Activated naive CD4-positive, alpha-beta T cell treated with anti-CD3 and anti-CD28 coated beads, Interleukin-2, amount 50 U/mL, for 16 hours (primary cell): ENCODE measurements at regions not wholly inside any gene's neighbourhood (a gene's known extent, or its start where the extent isn't known, plus 50 kb on each side); places are given as distances from the start of the nearest gene placed in this dataset.
"Not testable (repeated sequence)": the region's sequence is repeated elsewhere in the genome, so short reads cannot be mapped to it uniquely, and the experiment has no call there.

ENCODE experiments used
- DNase-seq: peaks from one replicate; pipeline ENCODE4 v3.0.0-alpha.2; 2020

DNA sequence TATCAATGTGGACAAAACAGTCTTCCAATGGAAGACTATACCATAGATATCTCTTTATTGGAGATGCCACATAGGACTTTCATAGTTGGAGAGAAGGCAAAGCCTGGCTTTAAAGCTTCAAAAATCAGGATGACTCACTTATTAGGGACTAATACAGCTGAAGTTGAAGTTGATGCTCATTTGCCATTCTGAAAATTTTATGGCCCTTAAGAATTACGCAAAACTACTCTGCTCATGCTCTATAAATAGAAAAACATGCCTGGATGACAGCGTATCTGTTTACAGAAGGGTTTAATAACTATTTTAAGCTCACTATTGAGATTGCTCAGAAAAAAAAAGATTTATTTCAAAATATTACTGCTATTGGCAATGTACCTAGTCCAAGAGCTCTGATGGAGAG lies 155.5 kb upstream of the DST start:
- no peak for DNase-seq

DNA sequence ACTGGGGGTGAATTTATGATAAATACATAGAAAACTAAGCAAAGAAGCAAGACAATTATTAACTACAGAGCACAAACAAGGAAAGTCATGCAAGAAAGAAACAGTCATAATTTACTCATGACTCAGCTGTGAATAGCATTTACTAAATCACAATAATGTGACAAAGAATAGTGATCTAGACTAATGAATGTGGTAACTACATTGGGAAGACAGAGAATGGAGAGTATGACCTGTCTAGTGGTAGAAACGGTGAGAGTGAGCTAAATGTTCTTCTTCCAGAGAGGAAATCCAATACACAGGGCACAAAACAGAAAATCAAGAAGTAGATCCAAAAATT lies 153.5 kb upstream of the DST start:
- DNase-seq = no peak

DNA sequence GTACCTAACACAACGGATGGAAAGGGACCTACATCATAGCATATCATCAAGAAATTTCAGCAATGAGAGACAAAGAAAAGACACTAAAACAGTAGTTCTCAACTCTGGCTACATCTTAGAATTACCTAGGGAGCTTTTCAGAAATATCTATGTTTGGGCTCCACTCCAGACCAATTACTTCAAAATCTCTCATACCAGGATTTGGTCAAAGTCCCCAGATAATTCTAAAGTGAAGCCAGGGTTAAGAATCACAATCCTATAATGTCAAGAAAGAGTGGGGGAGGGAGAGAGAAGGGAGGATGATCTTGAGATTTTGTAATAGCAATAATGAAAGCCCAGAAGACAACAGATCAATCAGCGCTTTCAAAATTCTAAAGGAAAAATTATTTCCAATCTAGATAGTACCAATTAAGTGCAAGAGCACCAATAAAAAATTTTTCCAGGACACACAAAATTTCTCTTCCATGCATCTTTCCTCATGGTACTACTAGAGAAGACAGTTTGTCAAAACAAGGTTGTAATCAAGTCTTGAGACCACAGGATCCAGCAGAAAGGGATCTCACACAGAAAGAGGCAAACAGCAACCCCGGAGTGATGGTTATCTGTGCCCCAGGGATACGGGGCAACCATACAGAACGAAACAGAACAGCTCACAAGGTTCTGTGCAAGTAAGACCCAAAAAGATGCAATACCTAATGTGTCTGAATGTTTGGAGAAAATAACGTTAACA lies 152.9 kb upstream of the DST start:
- no peak for DNase-seq

DNA sequence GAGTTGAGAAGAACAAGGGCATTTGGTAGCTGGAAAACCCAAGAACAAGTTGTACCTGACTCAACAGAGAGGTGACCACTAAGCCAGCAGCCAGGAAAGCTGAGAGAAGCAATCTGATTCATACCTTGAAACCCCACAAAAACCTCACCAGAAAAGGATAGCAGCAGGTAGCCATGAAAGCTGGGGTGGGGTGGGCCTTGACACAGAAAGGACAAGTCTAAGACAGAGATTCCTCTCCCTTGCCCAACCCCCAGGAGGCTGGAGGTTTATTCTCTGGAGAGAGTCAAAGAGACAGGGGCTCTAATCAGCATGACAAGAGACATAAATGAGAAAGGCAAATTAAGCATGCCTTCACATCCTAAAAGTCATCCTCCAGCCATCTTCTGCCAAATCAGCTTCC lies 151.7 kb upstream of the DST start:
- no peak for DNase-seq

DNA sequence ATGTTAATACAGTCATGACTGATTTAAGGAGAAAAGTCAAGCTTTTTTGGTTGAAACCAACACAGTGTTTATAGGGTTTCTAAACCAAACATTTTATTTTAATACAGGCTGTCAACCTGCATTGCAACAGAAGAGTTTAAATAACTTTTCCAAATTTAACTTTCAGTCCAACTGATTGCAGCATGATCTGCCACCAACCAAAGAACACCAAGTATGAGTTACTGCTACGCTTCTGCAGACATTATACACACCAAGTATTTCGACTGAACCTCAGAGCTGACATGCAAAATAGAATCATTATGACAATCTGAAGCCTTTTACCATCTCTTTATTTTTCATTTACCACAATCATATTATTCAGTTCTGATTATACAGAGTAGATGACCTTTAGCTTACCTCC lies 151.2 kb upstream of the DST start:
- DNase-seq = no peak

DNA sequence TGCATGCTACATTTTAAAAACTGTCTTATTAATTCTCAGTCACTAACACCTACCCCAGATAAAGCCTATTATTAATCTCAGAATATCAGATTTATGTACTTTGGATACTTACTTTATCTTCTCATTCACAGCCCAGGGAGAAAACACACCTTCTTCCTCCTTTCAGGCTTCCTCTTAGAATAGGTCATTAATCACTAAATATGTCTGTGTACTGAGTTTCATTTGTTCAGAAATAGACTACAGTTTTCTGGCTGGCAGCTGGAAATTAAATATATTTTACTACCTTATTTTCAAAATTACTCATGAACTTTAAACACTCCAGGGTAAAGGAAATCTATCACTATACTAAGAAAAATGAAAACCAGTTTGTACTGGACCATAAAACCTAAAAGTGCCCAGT lies 147.7 kb upstream of the DST start:
- DNase-seq = no peak

DNA sequence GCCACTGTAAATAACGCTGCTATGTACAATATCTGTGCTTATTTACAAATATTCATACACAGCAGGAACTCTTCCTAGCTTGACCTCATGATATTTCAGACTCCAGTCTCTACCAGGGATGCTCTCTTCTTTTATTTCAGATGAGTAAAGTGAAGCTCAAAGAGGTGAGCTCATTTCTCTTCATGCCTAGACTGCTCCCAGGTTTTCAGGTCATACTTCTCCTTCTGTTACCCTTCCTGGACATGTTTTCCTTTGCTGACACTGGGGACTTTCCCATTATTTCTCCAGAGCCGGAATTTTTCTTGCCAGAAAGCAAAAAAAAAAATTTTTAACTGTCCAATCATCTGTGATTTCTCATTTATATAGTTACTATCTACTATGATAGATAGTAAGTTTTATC lies 147.2 kb upstream of the DST start:
- no peak for DNase-seq

DNA sequence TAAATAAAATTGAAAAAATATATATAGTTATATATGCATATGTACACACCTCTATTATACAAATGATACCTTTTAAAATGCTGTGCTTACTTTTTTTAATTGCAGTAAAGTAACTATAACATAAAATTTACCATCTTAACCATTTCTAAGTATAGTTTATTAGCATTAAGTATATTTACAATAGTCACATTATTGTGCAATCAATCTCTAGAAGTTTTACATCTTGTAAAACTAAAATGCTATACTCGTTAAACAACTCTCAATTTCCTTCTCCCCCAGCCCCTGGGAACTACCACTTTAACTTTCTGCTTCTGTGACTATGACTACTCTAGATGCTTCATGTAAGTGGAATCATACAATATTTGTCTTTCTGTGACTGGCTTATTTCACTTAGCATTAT lies 146.7 kb upstream of the DST start:
- no peak for DNase-seq

DNA sequence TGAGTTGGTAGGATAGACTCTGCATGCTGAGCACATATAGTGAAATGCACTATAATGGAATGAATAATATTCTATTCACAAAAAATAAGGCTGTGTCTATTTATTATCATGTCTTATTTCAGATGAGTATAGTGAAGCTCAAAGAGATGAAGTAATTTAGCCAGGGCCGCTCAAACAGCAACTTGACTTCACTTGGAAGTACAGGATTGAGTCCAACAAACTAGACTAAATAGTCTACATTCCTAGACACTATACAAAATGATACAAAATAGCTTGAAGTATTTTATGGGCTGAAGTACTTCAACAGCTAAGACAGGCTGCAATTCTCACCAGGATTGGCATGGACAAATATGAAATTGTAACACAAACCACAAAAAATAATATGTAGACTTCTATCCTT lies 144.5 kb upstream of the DST start:
- DNase-seq = no peak

DNA sequence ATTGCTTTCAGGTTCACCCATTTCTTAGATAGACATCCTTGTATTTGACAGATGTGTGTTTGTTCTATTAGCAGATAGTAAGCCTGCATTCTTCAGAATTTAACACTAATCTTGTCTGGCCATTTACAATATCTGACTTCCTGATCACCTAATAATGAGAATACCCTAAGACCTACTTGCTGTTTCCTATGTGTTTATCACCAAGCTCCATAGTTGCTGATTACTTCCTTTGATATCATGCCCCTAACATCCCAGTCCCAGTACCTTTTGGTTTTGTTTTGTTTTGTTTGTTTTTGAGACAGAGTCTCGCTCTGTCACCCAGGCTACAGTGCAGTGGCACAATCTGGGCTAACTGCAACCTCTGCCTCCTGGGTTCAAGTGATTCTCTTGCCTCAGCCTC lies 143.6 kb upstream of the DST start:
- DNase-seq = no peak

DNA sequence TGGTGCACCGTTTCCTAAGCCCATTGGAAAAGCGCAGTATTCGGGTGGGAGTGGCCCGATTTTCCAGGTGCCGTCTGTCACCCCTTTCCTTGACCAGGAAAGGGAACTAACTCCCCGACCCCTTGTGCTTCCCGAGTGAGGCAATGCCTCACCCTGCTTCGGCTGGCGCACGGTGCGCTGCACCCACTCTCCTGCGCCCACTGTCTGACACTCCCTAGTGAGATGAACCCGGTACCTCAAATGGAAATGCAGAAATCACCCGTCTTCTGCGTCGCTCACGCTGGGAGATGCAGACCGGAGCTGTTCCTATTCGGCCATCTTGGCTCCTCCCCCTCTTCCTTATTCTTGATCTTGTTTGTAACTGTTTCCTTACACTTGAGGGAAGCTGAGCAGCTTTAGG lies 142.8 kb upstream of the DST start:
- DNase-seq = not testable (repeated sequence)

DNA sequence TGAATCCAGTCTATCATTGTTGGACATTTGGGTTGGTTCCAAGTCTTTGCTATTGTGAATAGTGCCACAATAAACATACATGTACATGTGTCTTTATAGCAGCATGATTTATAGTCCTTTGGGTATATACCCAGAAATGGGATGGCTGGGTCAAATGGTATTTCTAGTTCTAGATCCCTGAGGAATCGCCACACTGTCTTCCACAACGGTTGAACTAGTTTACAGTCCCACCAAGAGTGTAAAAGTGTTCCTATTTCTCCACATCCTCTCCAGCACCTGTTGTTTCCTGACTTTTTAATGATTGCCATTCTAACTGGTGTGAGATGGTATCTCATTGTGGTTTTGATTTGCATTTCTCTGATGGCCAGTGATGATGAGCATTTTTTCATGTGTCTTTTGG lies 137.4 kb upstream of the DST start:
- DNase-seq = not testable (repeated sequence)

DNA sequence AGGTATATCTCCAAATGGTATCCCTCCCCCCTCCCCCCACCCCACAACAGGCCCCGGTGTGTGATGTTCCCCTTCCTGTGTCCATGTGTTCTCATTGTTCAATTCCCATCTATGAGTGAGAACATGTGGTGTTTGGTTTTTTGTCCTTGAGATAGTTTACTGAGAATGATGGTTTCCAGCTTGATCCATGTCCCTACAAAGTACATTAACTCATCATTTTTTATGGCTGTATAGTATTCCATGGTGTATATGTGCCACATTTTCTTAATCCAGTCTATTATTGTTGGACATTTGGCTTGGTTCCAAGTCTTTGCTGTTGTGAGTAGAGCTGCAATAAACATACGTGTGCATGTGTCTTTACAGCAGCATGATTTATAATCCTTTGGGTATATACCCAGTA lies 135.8 kb upstream of the DST start:
- not testable (repeated sequence) for DNase-seq

DNA sequence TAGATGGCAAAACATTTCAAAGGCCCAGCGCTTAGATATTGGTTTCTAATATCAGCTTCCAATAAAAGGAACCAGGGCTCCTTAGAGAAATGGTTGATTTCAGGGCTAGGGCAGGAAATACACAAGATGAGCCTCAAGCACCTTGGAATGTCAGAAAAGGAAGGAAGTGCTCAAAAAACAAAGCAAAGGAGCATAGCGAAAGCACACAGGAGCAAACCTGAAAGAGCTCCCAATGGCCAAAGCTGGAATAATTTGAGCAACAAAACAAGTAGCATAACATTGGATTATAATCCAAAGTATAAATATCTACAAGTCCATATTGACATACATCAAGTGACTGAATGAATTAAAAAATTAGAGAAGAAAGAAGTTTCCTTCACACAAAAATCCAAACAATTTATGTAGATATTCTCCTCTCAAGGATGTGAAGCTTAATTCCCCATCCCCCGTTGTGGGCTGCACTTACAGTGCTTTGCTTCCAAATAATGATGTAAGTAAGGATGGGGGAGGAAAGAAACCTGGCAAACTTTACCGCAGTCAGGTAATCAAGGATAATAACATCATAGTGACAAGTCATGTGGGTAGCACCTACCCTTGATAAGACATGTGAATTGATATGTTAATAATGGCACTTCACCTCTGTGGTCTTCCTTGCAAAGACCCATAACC lies 132.9 kb upstream of the DST start:
- DNase-seq = no peak

DNA sequence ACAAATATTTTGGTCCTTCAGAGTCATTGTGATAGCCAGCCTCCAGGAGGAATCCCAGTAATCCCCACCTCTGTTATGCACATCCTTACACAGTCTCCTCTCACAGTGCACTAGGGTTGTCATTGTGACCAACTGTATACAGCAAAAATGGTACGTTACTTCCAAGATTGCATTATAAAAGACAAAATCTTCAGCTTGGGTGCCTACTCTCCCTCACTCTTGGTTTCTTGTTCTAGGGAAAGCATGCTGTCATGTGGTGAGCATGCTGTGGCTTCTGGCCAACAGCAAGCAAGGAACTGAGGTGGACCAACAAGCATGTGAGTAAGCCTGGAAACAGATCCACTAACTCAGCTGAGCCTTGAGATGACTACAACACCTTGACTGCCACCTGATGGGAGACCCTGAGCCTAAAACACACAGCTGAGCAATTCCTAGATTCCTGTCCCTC lies 130.1 kb upstream of the DST start:
- DNase-seq = no peak

DNA sequence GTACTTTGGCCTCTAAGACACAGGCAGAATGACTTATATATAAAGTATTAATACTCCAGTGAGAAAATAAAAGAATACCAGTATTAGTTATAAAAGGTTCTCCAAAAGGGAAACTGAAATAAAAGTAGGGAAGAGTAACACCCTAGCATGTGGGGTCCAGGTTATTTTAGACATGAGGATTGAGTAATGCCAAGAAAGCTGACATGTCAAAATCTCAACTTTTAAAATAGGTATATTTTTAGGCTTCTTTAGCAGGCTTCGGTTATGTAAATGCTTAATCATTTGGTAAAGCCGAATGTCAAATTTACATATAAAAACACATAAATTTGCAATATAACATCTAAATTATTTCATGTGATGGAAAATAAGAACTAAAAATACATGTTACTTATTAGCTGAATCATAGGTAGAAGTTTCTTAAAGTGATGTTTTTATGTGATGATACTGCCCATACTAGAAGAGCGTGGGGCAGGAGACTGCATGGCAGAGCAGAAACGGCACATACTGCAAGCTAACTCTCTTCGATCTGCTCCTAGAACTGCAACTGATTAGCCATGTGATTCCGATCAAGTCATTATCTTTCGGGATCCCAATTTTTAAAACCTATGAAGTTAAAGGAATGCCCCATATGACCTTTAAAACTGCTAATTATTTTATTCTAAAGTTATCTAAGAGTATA lies 129.4 kb upstream of the DST start:
- no peak for DNase-seq

DNA sequence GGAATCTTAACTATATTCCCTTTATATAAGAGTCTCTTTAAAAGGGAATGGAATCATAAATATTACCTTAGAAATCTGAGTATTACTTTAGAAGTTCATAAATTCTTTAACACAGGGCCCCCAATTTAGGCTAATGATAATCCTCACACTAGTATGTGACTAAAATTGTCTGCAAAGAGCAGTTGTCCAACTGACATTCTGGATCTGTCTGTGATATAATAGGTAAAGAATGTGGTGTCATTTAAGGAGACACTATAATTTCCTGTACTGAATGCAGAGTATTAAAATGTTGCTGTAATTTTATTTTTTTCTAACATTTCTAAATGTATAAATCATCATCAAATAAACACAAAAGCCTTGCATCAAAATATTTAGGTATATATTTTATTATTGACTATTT lies 128.5 kb upstream of the DST start:
- no peak for DNase-seq

DNA sequence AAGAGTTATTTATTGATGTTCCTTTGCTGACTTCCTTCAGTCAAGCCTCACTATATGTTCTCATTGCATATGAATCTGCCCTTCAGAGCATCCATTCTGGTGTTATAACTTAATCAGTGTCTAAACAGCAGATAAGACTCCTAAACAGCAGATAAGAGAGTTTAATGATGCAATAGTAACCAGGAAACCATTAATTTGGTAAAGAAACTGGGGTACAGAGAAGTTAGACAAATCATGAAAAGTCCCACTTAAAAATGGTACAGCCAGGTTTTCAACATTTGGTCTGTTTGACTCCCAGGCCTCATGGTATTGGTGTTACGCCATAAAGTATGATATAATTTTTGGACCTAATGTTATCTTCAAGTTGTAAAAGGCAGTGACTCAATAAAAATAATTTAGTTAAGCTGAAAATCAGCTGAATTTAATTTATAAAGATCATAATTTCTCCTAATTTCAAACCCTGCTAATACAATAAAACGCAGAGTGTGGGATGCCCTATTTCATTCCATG lies 127.4 kb upstream of the DST start:
- no peak for DNase-seq

DNA sequence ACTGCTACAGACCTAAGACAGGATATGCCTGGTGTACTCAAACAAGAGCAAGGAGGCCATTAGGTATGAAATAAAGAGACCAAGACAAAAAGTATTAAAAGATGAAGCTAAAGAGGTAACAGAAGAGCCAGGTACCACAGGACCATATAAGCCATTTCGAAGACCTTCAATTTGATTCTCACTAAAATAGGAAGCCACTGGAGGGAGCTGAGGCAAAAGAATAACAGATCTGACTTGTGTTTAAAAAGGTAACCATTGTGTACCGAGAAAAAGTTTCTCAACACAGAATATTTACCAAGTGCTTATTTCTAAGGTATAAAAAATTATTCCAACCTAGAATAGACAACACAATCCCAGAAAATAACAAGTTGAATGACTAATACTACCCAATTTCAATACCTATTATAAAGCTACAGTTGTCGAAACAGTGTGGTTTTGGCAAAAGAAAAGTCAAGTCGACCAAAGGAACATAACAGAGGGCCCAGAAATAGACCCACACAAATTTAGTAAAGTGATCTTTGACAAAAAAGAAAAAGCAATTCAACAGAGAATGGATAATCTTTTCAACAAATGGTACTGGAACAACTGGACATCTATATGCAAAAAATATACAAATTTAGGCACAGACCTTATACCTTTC lies 125.3 kb upstream of the DST start:
- no peak for DNase-seq

DNA sequence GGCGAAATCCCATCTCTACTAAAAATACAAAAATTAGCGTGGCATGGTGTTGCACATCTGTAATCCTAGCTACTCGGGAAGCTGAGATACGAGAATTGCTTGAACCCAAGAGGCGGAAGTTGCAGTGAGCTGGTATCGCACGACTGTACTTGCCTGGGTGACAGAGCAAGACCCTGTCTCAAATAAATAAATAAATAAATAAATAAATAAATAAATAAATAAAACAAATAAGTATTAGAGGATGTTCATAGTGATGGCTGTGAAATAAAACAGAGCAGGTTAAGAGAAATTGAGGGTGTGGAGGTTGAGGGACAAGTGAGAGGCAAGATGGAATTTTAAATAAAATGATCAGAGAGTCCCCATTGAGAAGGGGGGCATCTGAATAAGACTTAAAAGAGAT lies 124.7 kb upstream of the DST start:
- no peak for DNase-seq

DNA sequence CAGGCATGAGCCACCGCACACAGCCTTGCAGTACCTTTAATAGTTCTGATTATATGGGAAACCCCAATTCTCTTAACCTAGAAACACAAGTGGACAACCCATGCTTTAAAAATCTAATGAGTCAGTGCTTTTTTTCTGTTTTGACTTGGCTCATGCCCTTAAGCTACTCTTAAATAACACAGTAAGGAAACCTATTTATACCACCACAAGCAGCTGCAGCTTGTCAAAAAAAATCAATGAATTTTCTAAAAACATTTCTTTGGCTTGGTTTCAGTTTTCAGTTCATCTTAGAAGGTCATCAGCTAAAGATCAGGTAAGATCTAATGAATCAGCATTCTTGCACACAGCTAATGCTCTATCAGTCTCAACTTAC lies 124.1 kb upstream of the DST start:
- no peak for DNase-seq

DNA sequence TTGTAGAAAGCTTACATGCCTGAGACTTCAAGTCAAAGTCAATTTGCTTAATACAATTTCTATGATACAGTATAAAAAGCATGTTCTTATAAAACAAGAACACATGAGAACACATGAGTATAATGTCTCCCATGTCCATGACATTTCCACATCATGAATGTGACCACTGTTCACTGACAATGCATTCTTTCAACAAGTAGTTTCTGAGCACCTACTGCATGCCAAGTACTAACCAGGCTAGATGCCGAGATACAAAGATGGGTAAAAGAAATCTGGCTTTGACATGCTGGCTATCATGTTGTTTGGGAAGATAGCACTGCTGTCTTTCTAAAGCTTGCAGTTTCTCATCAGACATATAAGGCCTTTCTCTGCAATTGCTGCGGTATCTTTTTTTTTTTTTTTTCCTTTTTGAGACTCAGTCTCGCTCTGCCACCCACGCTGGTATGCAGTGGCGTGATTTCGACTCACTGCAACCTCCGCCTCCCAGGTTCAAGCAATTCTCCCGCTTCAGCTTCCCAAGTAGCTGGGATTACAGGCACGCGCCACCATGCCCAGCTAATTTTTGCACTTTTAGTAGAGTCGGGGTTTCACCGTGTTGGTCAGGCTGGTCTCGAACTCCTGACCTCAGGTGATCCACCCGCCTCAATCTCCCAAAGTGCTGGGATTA lies 123.6 kb upstream of the DST start:
- DNase-seq = no peak

DNA sequence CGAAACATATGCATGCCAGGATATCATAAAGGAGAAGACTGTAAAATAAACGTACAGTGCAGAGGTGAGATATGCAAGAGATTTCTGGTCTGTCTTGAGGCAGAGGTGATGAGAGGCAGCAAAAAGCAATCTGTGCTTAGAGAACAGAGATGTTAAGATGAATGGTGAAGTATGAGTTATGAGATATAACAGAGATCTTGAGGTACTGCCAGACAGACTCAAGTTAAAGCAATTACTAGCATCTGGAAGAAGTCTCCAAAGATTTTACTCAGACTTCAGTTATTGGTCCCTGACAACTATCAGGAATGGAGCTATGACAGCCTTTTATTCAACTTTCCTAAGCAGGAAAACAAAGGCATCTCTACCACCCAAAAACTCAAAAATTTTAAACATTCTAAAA lies 122.8 kb upstream of the DST start:
- DNase-seq = no peak
